Tibial nerve (tissue), 4 donors: ENCODE measurements at regions not wholly inside any gene's neighbourhood (a gene's known extent, or its start where the extent isn't known, plus 50 kb on each side); places are given as distances from the start of the nearest gene placed in this dataset.

Experiments used
- DNase-seq, 2 donors: peaks; one replicate each; pipeline ENCODE4 v3.0.0-alpha.2; 2019; ENCODE audit warnings: low spot score in 2 of 2
- H3K27ac ChIP-seq, 4 donors: fragments of 200-600 bp; sonication (generic) in 3 of 4; one replicate each; pipeline ENCODE4 v1.5.1; 2017 to 2019; ENCODE audit warnings: mild to moderate bottlenecking in 1 of 4
- H3K27me3 ChIP-seq, 2 donors: fragments of 200-600 bp; sonication (generic) in 1 of 2; one replicate each; pipeline versions ENCODE4 v1.5.1 to v1.6.0; 2017 to 2019
- H3K36me3 ChIP-seq, 3 donors: fragments of 200-600 bp; sonication (generic); one replicate each; pipeline ENCODE4 v1.5.1; 2018 to 2019
- H3K4me1 ChIP-seq, 4 donors: fragments of 200-600 bp; sonication (generic) in 3 of 4; one replicate each; pipeline ENCODE4 v1.5.1; 2017 to 2019
- H3K4me3 ChIP-seq, 4 donors: fragments of 200-600 bp; sonication (generic) in 3 of 4; one replicate each; pipeline ENCODE4 v1.5.1; 2017 to 2019; ENCODE audit warnings: mild to moderate bottlenecking in 1 of 4, moderate library complexity in 1 of 4
- H3K9me3 ChIP-seq, 4 donors: fragments of 200-600 bp; sonication (generic) in 3 of 4; one replicate each; pipeline ENCODE4 v1.5.1; 2017 to 2019
- EP300 ChIP-seq, 2 donors: sonication (generic); formaldehyde crosslinking; IDR thresholded peaks; one replicate each; pipeline ENCODE4 v1.6.1; 2017; ENCODE audit warnings: antibody characterized with exemption in 2 of 2, mild to moderate bottlenecking in 1 of 2
- POLR2A ChIP-seq, 2 donors: fragments of 450-650 bp; IDR thresholded peaks; one replicate each; pipeline ENCODE4 v1.6.1; 2017; ENCODE audit warnings: antibody characterized with exemption in 2 of 2, mild to moderate bottlenecking in 2 of 2, moderate library complexity in 2 of 2
- WGBS, 2 donors: methylation state at CpG; one replicate each; pipeline ENCODE4 v1.1.5; 2018; 5-methylcytosine and 5-hydroxymethylcytosine counted together
- TF ChIP-seq, protein P1 (sequence below), 5 experiments: fragments of 200-600 bp in 3 of 5; fragments of 450-650 bp in 2 of 5; sonication (generic) in 3 of 5; IDR thresholded peaks; one replicate each; pipeline ENCODE4 v1.5.1; 2016 to 2019; ENCODE audit warnings: antibody characterized with exemption in 5 of 5, mild to moderate bottlenecking in 3 of 5, moderate library complexity in 2 of 5

DNA sequence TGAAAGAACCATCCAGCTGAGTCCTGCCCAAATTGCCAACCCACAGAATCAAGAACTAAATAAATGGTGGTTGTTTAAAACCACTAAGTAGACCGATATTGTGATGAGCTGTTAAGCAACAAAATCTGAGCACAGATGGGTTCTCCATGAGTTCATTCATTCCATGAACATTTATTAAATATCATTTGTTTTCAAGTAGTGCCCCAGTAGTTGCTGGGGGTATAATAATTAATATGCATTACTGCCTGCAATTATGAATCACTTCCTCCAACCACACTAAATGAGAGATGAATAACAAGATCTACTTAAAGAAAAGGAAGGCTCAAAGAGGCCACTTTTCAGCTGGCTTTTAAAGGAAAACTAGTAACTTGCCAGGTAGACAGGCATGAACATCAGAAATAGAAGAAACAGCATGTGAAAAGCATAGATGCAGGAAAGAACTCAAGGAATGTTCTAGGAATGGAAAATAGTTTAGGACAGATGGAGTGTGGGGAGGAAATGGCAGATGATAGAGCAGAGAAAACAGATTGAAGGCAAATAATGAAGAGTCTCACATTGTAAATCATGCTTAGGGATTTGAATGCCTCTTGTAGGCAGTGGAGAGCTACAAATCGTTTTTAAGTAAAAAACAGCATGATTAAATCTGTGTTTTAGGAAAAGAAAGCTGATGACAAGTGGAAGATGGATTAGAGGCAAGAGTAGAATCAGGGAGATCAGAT lies 641.7 kb upstream of the DIPK2B start:
- WGBS, 2 donors, result 49 to 65% methylated on average over 2 of the region's 2 CpGs

DNA sequence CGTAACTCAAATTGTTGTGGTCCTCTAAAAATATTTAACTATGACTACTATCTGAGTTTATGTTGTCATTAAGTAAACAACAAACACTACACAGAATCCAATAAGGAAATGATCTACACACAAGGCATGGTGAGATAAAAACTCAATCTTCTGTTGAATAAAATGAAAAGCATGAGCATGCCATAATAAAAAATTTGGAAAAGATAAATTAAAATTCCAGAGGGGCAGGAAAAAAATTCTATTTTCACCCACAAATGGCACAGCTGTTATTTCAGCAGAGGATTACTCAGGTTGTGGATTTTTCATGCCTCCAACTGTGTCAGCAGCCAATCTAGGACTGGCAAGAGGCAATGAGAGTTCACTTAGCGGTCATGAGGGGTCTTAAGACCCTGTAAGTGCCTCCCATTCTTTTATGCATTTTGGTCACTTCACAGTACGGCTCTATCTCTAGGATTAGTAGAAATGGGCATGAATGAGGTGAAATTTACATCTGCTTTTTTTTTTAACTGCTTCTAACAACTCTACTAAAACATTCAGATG lies 639.8 kb upstream of the DIPK2B start:
- no peak overlapping the region for H3K4me3 ChIP-seq
- H3K27me3 ChIP-seq, result no peaks in the 10 kb centered on the region
- DNase-seq, result no peak
- TF ChIP-seq, protein P1, sequence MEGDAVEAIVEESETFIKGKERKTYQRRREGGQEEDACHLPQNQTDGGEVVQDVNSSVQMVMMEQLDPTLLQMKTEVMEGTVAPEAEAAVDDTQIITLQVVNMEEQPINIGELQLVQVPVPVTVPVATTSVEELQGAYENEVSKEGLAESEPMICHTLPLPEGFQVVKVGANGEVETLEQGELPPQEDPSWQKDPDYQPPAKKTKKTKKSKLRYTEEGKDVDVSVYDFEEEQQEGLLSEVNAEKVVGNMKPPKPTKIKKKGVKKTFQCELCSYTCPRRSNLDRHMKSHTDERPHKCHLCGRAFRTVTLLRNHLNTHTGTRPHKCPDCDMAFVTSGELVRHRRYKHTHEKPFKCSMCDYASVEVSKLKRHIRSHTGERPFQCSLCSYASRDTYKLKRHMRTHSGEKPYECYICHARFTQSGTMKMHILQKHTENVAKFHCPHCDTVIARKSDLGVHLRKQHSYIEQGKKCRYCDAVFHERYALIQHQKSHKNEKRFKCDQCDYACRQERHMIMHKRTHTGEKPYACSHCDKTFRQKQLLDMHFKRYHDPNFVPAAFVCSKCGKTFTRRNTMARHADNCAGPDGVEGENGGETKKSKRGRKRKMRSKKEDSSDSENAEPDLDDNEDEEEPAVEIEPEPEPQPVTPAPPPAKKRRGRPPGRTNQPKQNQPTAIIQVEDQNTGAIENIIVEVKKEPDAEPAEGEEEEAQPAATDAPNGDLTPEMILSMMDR (IDR thresholded peaks at IDR 0.05), result no peak
- TF ChIP-seq POLR2A (IDR thresholded peaks at IDR 0.05), result no peak
- H3K9me3 ChIP-seq, result no peaks in the 10 kb centered on the region
- WGBS, 2 donors, result 70 to 89% methylated on average over 3 of the region's 3 CpGs
- no peaks in the 10 kb centered on the region for H3K4me1 ChIP-seq
- H3K27ac ChIP-seq, result no peak overlapping the region
- H3K36me3 ChIP-seq, result no peaks in the 10 kb centered on the region

More for the DNA sequence above, 641.7 kb upstream of the DIPK2B start:
- H3K36me3 ChIP-seq, result no peaks in the 10 kb centered on the region
- DNase-seq, result no peak
- no peaks in the 10 kb centered on the region for H3K9me3 ChIP-seq
- H3K27ac ChIP-seq, result no peak overlapping the region
- no peak overlapping the region for H3K4me3 ChIP-seq
- TF ChIP-seq, protein P1 (IDR thresholded peaks at IDR 0.05), result no peak
- TF ChIP-seq EP300 (IDR thresholded peaks at IDR 0.05) (no peak), POLR2A (IDR thresholded peaks at IDR 0.05) (no peak)
- no peaks in the 10 kb centered on the region for H3K4me1 ChIP-seq
- H3K27me3 ChIP-seq, result no peaks in the 10 kb centered on the region

DNA sequence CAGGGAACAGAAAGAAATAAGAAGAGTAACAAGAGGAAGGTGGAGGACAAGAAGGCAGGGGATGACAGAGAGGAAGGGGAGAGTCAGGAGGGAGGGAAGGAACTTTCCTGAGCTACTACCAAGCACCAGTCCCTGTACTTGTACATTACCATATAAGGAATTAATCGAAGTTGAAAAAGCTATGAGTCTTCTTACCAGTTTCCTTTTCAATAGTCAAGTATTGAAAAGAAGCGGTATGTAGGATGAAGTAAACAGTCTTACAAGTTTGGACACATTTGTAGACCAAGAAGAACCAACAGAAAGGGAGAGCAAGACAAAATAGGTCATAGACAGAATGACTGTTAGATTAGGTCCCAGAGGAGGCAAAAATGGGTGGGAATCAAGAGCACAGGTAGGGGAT lies 629.7 kb upstream of the DIPK2B start:
- 77 to 96% methylated on average over 2 of the region's 2 CpGs for WGBS, 2 donors
- H3K4me1 ChIP-seq, result no peaks in the 10 kb centered on the region
- no peaks in the 10 kb centered on the region for H3K27me3 ChIP-seq
- DNase-seq, result no peak
- H3K27ac ChIP-seq, result no peak overlapping the region
- no peak overlapping the region for H3K4me3 ChIP-seq
- no peaks in the 10 kb centered on the region for H3K9me3 ChIP-seq
- TF ChIP-seq POLR2A (IDR thresholded peaks at IDR 0.05) (no peak), EP300 (IDR thresholded peaks at IDR 0.05) (no peak)
- TF ChIP-seq, protein P1 (IDR thresholded peaks at IDR 0.05), result no peak
- H3K36me3 ChIP-seq, result no peaks in the 10 kb centered on the region

DNA sequence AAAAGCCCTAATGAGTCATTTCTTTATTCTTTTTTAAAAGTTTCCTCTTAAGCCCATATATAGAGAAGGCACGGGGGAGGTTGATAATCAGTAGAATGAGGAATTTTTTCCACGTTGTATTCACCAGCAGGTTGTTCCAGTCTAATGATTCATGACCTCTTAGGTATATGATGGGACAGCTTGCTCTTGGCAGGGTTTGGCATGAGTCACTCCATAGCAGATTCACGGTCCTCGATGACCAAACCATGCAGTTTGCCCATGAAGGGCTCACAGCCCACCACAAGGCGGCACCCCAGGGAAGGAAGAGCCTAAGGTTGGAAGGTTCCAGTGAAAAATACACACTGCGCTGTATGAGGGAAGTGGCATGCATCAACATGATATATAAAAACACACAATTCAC lies 623.8 kb upstream of the DIPK2B start:
- TF ChIP-seq POLR2A (IDR thresholded peaks at IDR 0.05) (no peak), EP300 (IDR thresholded peaks at IDR 0.05) (no peak)
- TF ChIP-seq, protein P1 (IDR thresholded peaks at IDR 0.05), result no peak
- no peak for DNase-seq
- 50 to 52% methylated on average over 6 of the region's 6 CpGs for WGBS, 2 donors
- Histone ChIP-seq H3K27ac (no peak overlapping the region), H3K36me3 (no peaks in the 10 kb centered on the region), H3K4me3 (no peak overlapping the region), H3K27me3 (no peaks in the 10 kb centered on the region), H3K4me1 (no peaks in the 10 kb centered on the region), H3K9me3 (no peaks in the 10 kb centered on the region)

DNA sequence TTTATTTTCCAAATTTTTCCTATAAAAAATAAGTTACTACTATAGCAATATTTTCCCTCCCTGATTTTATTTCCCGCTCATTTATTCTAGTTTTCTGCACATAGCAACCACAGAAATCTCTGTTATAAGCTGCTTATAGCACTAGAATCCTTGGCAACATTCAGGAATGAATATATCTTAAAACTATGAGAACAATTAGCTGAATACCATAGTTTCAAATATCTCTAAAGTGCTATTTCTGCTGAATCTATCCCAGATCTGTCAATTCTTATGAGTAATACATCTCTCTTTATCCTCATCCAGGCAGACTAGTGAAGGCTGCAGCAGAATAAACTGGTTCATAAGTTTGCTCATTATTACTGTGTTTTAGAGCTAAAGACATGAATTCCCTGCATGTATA lies 622.9 kb upstream of the DIPK2B start:
- H3K4me3 ChIP-seq, result no peak overlapping the region
- TF ChIP-seq EP300 (IDR thresholded peaks at IDR 0.05) (no peak), POLR2A (IDR thresholded peaks at IDR 0.05) (no peak)
- TF ChIP-seq, protein P1 (IDR thresholded peaks at IDR 0.05), result no peak
- no peaks in the 10 kb centered on the region for H3K9me3 ChIP-seq
- 75 to 91% methylated on average over 1 of the region's 1 CpG for WGBS, 2 donors
- no peak overlapping the region for H3K27ac ChIP-seq
- H3K27me3 ChIP-seq, result no peaks in the 10 kb centered on the region
- DNase-seq, result no peak
- H3K4me1 ChIP-seq, result no peaks in the 10 kb centered on the region
- no peaks in the 10 kb centered on the region for H3K36me3 ChIP-seq
